NCI-H2081 treated with DMSO at 0.1 percent for 48 hours (cell line): ENCODE measurements at regions not wholly inside any gene's neighbourhood (a gene's known extent, or its start where the extent isn't known, plus 50 kb on each side); places are given as distances from the start of the nearest gene placed in this dataset.
"Not testable (repeated sequence)": the region's sequence is repeated elsewhere in the genome, so short reads cannot be mapped to it uniquely, and the experiment has no call there.

Experiments
- DNase-seq: peaks from one replicate; lab custom pipeline; 2025; lab: John Stamatoyannopoulos, UW

DNA sequence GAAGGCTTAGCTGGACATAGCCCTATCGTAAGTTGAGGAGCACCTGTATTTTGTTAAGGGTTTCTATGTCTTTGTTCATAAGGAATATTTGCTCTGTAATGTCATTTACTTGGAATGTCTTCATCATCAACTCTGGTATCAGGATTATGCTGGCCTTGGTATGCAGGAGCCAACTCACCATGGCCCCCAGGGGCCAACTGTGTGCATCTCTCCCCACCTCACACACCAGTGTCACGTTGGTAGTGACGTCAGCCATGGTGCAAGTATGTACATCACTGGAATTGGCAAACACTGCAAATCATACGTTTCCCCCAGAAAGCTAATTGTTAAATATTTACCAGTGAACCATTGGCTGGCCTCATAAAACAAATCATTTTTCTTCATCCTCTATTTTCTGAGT, 70.8 kb downstream of the YTHDF1 start:
- no peak for DNase-seq

DNA sequence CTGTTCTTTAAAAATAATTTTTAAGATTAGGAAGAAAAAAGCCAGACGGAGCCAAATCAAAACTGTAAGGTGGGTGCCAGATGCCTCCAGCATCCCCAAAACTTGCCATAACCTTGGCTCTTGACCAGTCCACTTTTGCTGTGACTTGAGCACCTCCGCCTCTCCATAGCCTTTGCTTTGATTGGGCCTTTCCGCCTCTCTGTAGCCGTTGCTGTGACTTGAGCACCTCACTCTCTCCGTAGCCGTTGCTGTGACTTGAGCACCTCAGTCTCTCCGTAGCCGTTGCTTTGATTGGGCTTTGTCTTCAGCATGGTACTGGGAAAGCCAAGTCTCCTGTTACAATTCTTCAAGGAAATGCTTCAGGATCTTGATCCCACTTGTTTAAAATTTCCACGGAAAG, 73.0 kb downstream of the YTHDF1 start:
- no peak for DNase-seq

GRCh38 chr20:63141531-63141930, 74.4 kb downstream of the YTHDF1 start:
- no peak for DNase-seq

- no peak for DNase-seq
Measured at GRCh38 chr20:63140514-63141433, 75.2 kb downstream of the YTHDF1 start.

DNA sequence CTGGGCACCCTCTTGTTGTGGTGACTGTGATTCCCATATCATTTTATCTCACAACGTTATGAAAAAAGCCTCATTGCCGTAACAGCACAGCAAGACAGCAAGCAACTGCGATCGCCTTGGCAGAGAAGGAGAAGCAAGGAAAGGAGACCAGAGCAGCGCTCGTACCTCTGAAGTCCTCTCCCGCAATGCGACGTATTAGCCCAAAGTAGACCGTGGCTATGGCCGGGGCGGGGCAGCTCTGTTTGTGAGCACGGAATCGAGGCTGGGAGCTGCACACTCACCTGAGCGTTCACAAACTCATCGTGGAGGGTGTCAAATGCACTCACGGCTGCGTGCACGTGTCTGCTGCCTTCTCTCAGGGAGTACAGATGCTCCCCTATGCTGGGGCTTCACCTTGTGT, 76.1 kb downstream of the YTHDF1 start:
- no peak for DNase-seq

GRCh38 chr20:63139356-63139755, 76.6 kb downstream of the YTHDF1 start:
- no peak for DNase-seq

- DNase-seq: no peak
Measured at GRCh38 chr20:63138855-63139341, 77.0 kb downstream of the YTHDF1 start.

DNA sequence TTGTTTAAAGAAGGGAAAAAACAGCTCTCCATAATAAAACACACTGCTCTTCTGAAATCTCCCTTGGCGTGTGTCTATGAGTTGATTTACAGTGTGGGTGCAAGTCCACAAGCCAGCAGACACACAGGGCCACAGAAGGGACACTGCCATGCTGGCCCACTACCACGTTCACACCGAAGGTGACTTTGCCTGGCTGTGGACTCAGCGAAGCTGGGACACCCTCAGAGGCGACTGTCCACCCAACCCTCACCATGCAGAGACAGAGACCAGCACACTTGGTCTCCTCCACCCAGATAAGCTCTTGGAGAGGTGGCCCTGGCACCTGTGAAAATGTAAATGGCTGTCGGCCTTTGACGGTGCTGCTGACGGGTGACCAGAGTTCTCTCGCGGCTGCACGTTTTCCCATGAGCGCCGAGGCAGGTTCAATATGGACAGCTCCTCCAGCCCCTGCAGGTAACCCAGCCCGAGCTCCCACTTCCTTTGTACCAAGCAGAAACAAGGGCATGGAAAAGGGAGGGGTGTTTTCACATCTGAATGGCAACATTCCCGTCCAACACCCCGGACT, 78.0 kb downstream of the YTHDF1 start:
- no peak for DNase-seq

DNA sequence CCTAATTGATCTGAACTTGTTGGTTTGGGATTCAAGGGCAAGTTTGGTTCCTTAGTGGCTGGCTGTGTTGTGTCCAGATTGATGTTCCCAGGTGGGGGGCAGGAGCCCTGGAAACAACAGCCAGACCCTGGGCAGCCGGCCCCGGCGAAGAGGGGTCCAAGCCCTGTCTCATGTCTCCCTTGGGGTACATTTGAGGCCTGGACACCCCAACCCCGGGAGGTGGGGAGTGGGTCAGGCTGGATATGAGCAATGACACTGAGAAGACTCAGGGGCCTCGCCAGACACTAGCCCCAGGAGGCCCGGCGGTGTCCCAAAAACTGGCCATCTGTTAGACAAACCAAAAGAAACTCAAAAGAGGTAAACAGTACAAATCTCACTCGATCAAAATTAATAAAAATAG, 79.6 kb downstream of the YTHDF1 start:
- DNase-seq: no peak

- DNase-seq: no peak
Measured at GRCh38 chr20:63135411-63135810, 80.5 kb downstream of the YTHDF1 start.

DNA sequence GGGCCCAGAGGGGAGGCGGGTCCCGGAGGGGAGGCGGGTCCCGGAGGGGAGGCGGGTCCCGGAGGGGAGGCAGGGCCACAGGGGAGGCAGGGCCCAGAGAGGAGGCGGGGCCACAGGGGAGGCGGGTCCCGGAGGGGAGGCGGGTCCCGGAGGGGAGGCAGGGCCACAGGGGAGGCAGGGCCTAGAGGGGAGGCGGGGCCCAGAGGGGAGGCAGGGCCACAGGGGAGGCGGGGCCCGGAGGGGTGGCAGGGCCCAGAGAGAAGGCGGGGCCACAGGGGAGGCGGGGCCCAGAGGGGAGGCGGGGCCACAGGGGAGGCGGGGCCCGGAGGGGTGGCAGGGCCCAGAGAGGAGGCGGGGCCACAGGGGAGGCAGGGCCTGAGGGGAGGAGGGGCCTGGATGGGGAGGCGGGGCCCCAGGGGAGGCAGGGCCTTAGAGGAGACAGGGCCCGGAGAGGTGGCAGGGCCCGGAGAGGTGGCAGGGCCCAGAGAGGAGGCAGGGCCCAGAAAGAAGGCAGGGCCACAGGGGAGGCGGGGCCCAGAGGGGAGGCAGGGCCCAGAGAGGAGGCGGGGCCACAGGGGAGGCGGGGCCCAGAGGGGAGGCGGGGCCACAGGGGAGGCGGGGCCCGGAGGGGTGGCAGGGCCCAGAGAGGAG, 81.1 kb downstream of the YTHDF1 start:
- not testable (repeated sequence) for DNase-seq

DNA sequence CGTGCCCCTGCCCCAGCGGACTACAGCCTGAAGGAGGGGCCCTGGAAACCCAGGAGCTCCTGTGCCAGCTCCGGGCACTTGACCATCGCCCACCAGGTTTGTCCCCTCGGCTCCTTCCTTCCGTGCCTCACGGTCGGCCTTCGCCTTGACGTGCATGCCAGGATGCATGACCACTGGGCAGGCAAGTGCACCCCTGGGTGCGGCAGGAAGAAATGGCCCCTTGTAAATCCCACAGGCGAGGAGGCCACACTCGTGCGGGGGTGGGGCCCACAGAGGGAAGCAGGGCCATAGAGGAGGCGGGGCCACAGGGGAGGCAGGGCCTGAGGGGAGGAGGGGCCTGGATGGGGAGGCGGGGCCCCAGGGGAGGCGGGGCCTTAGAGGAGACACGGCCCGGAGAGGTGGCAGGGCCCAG, 81.7 kb downstream of the YTHDF1 start:
- no peak for DNase-seq

GRCh38 chr20:63133481-63134091, 82.3 kb downstream of the YTHDF1 start:
- no peak for DNase-seq

- no peak for DNase-seq
Measured at GRCh38 chr20:63132715-63133471, 83.0 kb downstream of the YTHDF1 start.

GRCh38 chr20:63132131-63132714, 83.7 kb downstream of the YTHDF1 start:
- DNase-seq: no peak

GRCh38 chr20:63130658-63131577, 85.0 kb downstream of the YTHDF1 start:
- no peak for DNase-seq

DNA sequence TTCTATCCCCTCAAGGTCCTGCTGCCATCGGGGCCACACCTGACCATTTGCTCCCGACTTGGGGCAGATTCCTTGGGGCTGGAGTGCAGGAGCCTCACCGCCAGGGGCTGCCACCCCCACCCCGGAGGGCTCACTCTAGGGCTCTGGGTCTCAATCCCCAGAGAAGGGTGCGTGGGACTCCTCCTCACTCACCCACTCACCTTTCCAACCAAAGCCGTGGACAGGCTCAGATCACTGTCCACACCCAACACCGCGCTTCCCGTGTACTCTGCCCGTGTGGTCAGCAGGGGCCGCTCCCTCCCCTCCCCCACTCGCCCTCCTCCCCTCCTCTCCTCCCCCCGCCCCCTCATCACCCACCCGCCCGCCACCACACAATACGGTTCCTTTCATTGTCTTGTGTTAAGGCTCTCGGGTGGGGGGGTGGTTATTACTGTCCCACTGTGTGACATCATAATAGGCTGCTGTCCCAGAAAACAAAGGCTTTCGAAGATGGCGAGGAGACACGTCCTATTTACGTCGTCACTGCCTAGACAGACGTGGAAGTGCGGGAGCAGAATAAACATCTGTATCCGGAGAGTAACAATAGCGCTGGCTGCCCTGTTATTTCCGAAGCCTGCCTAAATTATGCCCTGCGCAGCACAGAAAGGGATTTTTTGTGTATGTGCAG, 85.8 kb downstream of the YTHDF1 start:
- no peak for DNase-seq

DNA sequence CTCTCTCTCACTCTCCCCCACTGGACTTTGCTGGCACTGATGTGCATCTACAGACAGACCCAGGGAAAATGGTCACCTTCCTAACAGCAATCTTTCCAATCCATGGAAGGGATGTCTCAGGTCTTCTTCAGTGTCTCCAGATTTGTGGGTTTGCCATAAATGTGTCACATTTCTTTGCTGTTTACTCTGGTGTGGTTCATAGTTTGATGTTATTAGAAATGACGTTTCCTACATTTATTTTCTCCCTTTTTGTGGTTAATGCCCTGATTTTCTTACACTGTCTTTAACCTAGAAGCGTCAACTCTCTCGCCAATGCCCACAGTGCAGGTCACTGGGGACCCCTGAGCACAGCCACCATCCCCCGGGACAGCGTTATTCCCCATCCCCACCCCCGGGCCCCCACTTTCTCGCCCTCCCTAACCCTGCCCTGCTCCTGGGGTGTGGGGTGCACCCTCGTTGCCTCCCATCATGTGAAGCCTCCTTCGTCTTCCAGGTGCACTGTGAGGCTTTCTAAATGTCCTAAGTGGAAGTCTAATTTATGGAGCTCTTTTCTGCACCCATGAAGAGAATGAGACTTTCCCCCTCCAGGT, 86.5 kb downstream of the YTHDF1 start:
- DNase-seq: no peak

DNA sequence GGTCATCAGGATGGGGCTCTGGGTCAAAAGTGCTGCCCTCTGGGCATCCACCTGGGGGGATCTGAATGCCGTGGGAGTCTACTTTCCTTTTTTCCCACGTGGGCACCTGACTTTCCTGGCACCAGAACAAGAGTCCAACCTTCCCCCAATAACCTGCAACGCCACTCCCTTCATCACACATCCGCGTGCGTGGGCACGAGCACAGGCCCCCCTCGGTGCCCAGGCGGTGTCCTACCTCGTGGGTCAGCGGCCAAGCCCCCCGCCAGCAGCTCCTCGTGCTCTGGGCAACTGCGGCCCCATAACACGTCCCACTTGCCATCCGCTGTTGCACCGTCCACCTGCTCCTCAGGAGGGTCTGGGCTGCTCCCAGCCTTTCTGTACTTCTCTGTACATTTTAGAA, 87.0 kb downstream of the YTHDF1 start:
- no peak for DNase-seq
